Superior temporal gyrus (tissue), 1 donor: ENCODE measurements at regions not wholly inside any gene's neighbourhood (a gene's known extent, or its start where the extent isn't known, plus 50 kb on each side); places are given as distances from the start of the nearest gene placed in this dataset.
A peak's percentile ranks its signal among the peaks of the same experiment; 100 is the strongest.

Experiments used
- DNase-seq: peaks from one replicate; pipeline ENCODE4 v3.0.0-alpha.2; 2016; ENCODE audit errors: extremely low spot score

GRCh38 chr19:46911456-46911855, 50.7 kb downstream of the ARHGAP35 start:
- DNase-seq = no peak

DNA sequence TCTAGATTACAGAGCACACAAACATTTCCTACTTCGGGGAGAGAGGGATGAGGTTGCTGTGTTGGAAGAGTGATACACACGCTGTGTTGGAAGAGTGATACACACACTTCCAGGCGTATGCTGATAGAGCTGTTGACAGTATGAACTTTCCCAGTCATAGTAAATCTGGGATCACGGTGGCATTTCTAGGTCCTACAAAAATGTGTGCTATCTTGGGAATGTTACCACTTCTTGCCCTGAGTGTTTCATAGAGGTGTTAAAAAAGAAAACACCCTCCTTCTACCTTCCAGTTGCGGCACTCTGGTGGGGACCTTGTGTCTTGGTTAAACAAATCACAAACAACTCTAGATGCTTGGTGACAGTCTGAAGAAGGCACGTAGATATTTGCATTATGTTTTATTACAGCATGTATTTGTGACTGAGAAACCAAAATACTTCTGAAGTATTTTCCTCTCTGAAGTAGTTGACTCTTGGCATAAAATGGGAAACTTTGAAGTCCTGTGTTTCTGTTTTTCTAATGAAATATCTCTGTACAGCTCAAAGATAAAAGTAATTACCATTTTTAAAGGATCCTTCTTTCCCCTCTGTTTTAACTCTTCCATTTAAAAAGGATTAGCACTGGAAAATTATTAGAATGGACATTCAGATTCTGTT, 52.5 kb downstream of the ARHGAP35 start:
- no peak for DNase-seq

DNA sequence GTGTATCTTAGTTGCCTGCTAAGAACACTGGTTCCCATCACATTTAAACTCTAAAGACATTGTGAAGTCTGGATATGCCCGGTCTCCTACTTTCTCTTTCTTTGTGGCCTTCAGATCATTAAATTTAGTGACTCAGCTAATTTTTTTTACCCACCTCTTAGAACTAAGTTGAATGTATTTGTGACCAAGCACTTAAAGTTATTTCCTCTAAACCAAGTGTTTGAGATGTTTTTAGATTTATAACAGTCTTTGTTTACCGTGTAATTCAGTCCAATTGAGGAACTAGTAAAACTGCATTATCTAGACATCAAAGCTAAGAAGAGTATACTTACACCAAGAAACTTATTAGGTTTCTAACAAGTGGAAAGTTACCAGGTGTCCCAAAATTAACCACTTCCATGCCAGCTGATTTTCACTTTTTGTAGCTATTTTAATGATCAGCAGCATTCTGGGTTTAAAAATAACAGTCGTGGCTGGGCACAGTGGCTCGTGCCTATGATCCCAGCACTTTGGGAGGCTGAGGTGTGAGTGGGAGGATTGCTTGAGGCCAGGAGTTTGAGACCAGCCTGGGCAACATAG, 53.1 kb downstream of the ARHGAP35 start:
- no peak for DNase-seq

- no peak for DNase-seq
Measured at GRCh38 chr19:46915386-46915785, 54.6 kb downstream of the ARHGAP35 start.

- no peak for DNase-seq
Measured at GRCh38 chr19:46917002-46917401, 56.2 kb downstream of the ARHGAP35 start.

DNA sequence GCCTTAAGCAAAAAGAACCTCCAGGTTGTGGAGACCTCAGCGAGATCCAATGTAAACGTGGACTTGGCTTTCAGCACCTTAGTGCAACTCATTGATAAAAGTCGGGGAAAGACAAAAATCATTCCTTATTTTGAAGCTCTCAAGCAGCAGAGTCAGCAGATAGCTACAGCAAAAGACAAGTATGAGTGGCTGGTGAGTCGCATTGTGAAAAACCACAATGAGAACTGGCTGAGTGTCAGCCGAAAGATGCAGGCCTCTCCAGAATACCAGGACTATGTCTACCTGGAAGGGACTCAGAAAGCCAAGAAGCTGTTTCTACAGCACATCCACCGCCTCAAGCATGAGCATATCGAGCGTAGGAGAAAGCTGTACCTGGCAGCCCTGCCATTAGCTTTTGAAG, 58.5 kb downstream of the ARHGAP35 start:
- no peak for DNase-seq

GRCh38 chr19:46920362-46920761, 59.6 kb downstream of the ARHGAP35 start:
- DNase-seq = no peak

GRCh38 chr19:46921071-46921470, 60.3 kb downstream of the ARHGAP35 start:
- no peak for DNase-seq

DNA sequence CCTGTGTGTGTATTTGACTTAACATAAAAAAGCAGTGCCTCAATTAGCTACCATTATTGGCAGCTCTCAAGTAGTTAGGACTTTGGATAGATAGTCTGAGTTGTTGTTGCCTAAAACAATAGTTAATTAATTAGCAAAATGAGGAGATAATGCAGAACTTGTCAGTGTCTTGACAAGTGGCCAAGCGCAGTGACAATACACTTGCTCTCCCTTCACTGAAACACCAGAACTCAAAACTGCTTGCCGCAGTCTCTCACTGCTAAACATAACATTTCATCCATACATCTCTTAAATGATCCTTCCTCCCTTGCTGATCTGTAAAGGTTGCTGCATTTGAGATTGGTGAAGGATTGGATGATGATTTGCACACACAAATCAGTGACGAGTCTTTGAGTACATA, 61.7 kb downstream of the ARHGAP35 start:
- peak; percentile 68 for DNase-seq

- DNase-seq = peak; percentile 64
Measured at GRCh38 chr19:46924874-46925547, 64.2 kb downstream of the ARHGAP35 start.

DNA sequence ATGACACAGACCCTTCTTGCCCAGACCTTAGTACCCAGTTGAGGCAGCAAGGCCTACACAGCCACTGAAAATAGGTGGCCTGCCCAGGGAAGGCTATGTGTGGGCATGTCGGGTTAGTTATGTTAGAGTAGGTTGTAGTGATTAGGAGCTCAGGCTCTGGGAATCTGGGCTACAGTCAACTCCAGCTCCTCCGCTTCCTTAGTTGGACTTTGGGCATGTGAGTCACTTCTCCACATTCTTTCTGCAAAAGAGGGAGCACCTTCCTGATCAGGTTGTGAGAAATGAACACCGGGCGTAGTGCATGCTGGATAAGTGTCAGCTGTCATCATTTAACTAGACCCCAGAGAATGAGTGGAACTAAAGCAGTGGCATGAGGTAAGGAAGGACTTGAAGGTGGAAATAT, 64.8 kb downstream of the ARHGAP35 start:
- peak; percentile 56 for DNase-seq

DNA sequence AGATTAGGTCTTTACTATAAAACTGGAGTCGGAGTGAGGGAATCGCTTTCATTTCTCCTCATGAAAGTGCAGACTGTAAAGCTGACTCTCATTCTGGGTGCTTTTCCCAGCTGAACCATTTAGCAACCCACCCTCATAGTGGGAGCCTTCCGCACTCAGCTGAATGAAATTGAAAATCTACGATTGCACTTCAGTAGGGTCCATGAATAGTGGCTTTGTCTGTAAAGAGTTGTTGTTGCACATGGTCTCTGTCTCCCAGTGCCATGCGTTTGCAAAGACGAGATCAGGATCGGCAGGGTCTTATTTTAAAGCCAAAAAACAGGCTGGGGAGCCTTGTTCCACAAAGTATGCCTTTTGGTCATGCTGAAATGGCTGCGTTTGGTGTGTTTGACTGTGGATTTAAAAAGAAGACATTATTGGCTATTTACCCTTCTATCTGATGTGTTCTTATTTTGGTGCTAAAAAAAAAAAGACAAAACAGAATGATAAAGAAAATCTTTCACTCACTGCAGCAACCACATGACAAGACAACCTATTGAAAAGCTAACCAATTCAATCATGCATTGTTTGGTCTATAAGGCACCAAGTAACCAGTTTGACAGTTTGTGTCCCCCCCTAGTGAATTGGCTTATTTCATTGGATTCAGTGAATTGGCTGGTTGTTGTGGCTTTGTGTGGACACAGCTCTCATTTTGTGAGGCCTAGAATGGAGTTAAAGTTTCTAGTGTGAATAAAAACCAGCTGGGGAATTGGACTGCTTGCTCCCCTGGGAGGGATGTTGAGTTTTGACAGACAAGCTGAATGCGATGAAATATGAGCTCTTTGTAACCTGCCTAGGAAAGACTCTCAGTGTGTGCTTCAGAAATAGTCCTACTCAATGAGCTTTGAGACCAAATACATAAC, 65.6 kb downstream of the ARHGAP35 start:
- DNase-seq = peak; percentile 94

DNA sequence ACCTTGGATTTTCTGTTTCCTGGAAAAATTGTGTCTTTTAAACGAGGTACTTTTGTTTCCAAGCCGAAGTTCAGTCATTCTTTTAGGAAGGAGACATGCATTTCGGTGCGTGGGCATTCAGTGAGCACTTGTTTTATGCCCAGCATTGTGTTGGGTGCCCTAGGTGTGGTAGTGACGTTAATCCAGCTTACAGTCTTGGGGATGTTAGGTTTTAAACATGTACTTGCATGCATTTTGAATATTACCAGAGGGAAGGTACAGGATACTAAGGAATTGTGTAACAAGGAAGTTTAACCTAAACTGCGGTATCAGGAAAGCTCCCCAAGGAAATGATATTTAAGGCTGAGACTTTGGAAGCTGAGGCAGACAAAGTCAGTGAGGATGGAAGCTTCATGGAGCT, 66.3 kb downstream of the ARHGAP35 start:
- no peak for DNase-seq

- DNase-seq = peak; percentile 51
Measured at GRCh38 chr19:46927893-46928292, 67.1 kb downstream of the ARHGAP35 start.

- no peak for DNase-seq
Measured at GRCh38 chr19:46928951-46929350, 68.2 kb downstream of the ARHGAP35 start.

- DNase-seq = peak; percentile 40
Measured at GRCh38 chr19:46931202-46931601, 70.4 kb downstream of the ARHGAP35 start.

DNA sequence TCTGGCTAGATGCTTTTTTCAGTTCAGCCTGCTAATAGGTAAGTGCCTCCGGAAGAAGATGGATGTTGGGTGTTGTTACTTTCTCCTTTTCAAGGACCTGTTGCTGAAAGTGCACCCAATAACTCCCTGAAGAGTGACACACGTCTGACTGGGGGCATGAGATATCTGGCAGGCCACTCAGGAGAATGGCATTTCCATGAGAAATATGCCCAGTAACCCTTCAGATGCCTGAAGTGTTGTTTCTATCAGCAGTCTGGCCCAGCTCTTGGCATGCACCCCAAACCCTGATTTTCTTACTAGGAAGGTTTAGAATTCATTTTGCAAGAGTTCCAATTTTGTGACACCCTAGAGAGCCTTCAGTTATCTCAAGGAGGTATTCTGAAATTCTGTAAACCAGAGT, 71.5 kb downstream of the ARHGAP35 start:
- no peak for DNase-seq

DNA sequence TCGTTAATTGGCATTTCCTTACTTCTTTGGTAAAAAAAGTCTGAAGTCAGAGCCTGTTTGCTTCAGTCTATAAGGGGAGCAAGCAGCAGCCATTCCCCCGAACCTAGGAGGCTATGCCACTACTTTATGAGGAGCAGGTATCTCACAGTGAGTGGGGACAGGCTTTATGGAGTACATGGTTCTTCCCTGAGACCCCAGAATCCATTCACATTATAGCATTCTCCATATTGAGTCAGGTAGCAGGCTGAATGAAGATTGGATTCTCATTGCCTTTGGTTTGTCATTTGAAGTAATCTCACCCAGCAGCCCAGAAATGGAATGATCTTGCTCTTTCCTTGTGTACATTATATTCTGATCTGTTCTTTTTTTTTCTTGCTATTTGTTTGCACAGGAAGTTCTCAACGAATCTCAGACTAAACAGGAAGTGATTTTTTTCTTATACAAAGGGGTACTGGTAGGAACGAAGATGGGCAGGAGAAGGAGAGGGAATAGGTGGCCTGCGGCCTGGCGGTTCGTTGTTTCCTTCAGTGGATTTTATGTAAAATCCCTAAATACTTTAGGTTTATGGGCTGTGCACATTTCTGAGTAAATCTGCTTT, 74.4 kb downstream of the ARHGAP35 start:
- DNase-seq = no peak

DNA sequence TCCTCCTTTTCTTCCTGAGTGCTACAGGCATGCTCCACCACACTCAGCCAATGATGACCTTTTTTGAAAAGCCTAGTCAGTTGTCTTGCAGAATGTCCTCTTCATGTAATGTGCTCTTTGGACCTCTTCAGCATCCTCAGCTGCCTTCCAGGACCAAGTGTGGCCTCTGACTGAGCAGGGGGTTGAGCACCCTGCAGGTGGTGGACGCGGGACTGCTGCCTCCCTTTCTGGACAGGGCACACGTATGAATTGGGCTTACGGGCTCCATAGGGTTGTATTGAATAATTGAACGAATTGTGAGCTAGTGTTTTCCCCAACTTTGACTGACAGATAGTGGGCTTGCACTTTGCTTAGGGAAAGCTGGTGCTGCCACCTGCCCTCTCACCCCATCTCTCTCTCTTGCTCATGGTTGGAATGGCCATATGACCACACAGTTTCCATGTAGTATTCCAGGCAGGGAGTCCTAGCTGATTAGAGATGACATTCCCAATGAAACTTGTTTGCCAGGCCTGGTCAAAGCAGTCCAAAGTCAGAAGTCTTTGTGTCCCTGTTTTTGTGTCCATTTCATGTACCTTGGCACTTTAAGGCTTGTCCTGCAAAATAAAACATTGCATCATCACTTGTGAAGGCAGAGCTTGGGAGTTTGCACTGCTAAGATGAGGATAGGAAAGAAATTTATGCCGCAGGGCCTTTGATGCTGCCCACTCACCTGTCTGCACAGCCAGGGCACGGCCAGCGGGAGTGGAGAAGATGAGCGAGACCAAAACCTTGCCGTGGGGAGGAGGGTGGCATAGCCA, 76.3 kb upstream of the NPAS1 start:
- DNase-seq = no peak

DNA sequence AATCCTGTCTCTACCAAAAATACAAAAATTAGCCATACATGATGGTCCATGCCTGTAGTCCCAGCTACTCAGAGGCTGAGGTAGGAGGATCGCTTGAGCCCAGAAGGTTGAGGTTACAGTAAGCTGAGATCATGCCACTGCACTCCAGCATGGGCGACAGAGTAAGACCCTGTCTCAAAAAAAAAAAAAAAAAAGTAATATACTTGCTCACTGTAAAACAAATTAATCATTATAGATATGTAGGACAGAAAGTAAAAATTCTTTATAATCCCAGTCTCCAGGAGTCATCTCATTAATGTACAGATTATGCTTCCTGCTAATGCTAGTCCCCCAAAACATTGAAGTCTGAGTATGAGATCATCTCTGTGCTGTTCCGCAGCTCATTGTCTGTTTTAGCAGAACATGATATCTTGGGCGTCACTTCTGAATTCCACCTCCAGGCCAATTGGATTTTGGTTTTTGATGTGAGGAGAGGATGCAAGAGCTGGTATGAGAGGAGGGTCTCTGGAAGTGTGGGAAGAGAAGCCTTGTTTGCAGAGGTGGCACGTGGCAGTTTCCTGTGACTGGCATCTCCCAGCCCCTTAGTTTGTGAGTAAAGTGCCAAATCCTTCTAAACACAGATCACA, 75.4 kb upstream of the NPAS1 start:
- no peak for DNase-seq
